ENCODE measurements at regions not wholly inside any gene's neighbourhood (a gene's known extent, or its start where the extent isn't known, plus 50 kb on each side); places are given as distances from the start of the nearest gene placed in this dataset.

- no TSS peak for BruUV-seq (replicated peaks)
- H3K4me3 Mint-ChIP-seq (ENCODE audit: low read depth, unreplicated experiment) = no peak overlapping the region
- no peak for DNase-seq
- H3K27me3 Mint-ChIP-seq (ENCODE audit: unreplicated experiment) = no peaks in the 10 kb centered on the region
- TF ChIP-seq, protein P1, sequence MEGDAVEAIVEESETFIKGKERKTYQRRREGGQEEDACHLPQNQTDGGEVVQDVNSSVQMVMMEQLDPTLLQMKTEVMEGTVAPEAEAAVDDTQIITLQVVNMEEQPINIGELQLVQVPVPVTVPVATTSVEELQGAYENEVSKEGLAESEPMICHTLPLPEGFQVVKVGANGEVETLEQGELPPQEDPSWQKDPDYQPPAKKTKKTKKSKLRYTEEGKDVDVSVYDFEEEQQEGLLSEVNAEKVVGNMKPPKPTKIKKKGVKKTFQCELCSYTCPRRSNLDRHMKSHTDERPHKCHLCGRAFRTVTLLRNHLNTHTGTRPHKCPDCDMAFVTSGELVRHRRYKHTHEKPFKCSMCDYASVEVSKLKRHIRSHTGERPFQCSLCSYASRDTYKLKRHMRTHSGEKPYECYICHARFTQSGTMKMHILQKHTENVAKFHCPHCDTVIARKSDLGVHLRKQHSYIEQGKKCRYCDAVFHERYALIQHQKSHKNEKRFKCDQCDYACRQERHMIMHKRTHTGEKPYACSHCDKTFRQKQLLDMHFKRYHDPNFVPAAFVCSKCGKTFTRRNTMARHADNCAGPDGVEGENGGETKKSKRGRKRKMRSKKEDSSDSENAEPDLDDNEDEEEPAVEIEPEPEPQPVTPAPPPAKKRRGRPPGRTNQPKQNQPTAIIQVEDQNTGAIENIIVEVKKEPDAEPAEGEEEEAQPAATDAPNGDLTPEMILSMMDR (IDR thresholded peaks at IDR 0.05; ENCODE audit: unreplicated experiment) = no peak
- H3K27ac Mint-ChIP-seq (ENCODE audit: unreplicated experiment) = no peak overlapping the region
- no peaks in the 10 kb centered on the region for H3K36me3 Mint-ChIP-seq (ENCODE audit: insufficient read depth, unreplicated experiment)
- H3K9me3 Mint-ChIP-seq (ENCODE audit: low read depth, unreplicated experiment) = no peaks in the 10 kb centered on the region
- CTCF ChIA-PET = no interaction called here
- H3K4me1 Mint-ChIP-seq (ENCODE audit: low read depth, unreplicated experiment) = peaks cover 8% of the 10 kb centered on the region
- intact Hi-C loops (cut with micrococcal nuclease; ENCODE audit: unreplicated experiment) = no loop called here
Observed at GRCh38 chr6:137982418-137983189, 115.5 kb downstream of the TNFAIP3 start.

- H3K36me3 Mint-ChIP-seq (ENCODE audit: insufficient read depth, unreplicated experiment) = no peaks in the 10 kb centered on the region
- intact Hi-C loops (cut with micrococcal nuclease; ENCODE audit: unreplicated experiment) = no loop called here
- no peak for DNase-seq
- H3K4me1 Mint-ChIP-seq (ENCODE audit: low read depth, unreplicated experiment) = peaks cover 4% of the 10 kb centered on the region
- H3K27me3 Mint-ChIP-seq (ENCODE audit: unreplicated experiment) = peaks cover 5% of the 10 kb centered on the region
- CTCF ChIA-PET = no interaction called here
- H3K27ac Mint-ChIP-seq (ENCODE audit: unreplicated experiment) = no peak overlapping the region
- H3K9me3 Mint-ChIP-seq (ENCODE audit: low read depth, unreplicated experiment) = no peaks in the 10 kb centered on the region
- TF ChIP-seq, protein P1 (IDR thresholded peaks at IDR 0.05; ENCODE audit: unreplicated experiment) = no peak
- no TSS peak for BruUV-seq (replicated peaks)
- no peak overlapping the region for H3K4me3 Mint-ChIP-seq (ENCODE audit: low read depth, unreplicated experiment)
Observed at GRCh38 chr6:137983269-137983668, 116.2 kb downstream of the TNFAIP3 start.

GRCh38 chr6:137989664-137990063 is 117.6 kb downstream of the PERP start:
- intact Hi-C loops (cut with micrococcal nuclease; ENCODE audit: unreplicated experiment) = no loop called here

DNA sequence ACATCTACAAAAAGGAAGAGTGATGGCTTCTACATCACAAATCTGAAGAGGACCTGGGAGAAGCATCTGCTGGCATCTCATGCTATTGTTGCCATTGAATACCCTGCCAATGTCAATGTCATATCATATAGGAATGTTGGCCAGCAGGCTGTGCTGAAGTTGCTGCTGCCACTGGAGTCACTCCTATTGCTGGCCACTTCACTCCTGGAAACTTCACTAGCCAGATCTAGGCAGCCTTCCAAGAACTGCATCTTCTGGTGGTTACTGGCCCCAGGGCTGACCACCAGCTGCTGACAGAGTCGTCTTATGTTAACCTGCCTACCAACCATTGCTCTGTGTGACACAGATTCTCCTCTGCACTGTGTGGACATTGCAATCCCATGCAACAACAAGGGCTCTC is 111.8 kb downstream of the PERP start:
- Mint-ChIP-seq H3K27ac (ENCODE audit: unreplicated experiment) (no peak overlapping the region), H3K9me3 (ENCODE audit: low read depth, unreplicated experiment) (peaks cover 3% of the 10 kb centered on the region), H3K4me3 (ENCODE audit: low read depth, unreplicated experiment) (no peak overlapping the region), H3K27me3 (ENCODE audit: unreplicated experiment) (no peaks in the 10 kb centered on the region), H3K4me1 (ENCODE audit: low read depth, unreplicated experiment) (no peaks in the 10 kb centered on the region), H3K36me3 (ENCODE audit: insufficient read depth, unreplicated experiment) (no peaks in the 10 kb centered on the region)
- no peak for DNase-seq
- intact Hi-C loops (cut with micrococcal nuclease; ENCODE audit: unreplicated experiment) = no loop called here
- TF ChIP-seq, protein P1 (IDR thresholded peaks at IDR 0.05; ENCODE audit: unreplicated experiment) = no peak
- no TSS peak for BruUV-seq (replicated peaks)
- CTCF ChIA-PET = no interaction called here

More at GRCh38 chr6:137989664-137990063, 117.6 kb downstream of the PERP start:
- DNase-seq = no peak
- no TSS peak for BruUV-seq (replicated peaks)
- peaks cover 16% of the 10 kb centered on the region for H3K27me3 Mint-ChIP-seq (ENCODE audit: unreplicated experiment)
- CTCF ChIA-PET = no interaction called here
- no peaks in the 10 kb centered on the region for H3K9me3 Mint-ChIP-seq (ENCODE audit: low read depth, unreplicated experiment)
- no peaks in the 10 kb centered on the region for H3K4me1 Mint-ChIP-seq (ENCODE audit: low read depth, unreplicated experiment)
- no peak overlapping the region for H3K27ac Mint-ChIP-seq (ENCODE audit: unreplicated experiment)
- H3K36me3 Mint-ChIP-seq (ENCODE audit: insufficient read depth, unreplicated experiment) = no peaks in the 10 kb centered on the region
- H3K4me3 Mint-ChIP-seq (ENCODE audit: low read depth, unreplicated experiment) = no peak overlapping the region
- TF ChIP-seq, protein P1 (IDR thresholded peaks at IDR 0.05; ENCODE audit: unreplicated experiment) = no peak

All from Calu3 (cell line).